Choroid plexus epithelial cell (primary cell): ENCODE measurements at regions not wholly inside any gene's neighbourhood (a gene's known extent, or its start where the extent isn't known, plus 50 kb on each side); places are given as distances from the start of the nearest gene placed in this dataset.

Source experiments
- DNase-seq: peaks from one replicate; pipeline ENCODE4 v3.0.0-alpha.2; 2010; ENCODE audit warnings: low read depth
- H3K4me3 ChIP-seq: 2 replicates; pipeline ENCODE4 v1.5.1; 2011; ENCODE audit warnings: low read depth, mild to moderate bottlenecking, control low read depth, low read length, moderate library complexity
- CTCF ChIP-seq: conservative IDR thresholded peaks from 2 replicates; pipeline ENCODE4 v1.5.1; 2011; ENCODE audit warnings: low read depth, mild to moderate bottlenecking, control low read depth, inconsistent platforms, low read length, moderate library complexity

- peak; percentile 48 for DNase-seq
- H3K4me3 ChIP-seq, result no peak overlapping the region
- no peak for TF ChIP-seq CTCF
These were observed 173.7 kb upstream of the FGGY start for GRCh38 chr1:59123081-59123681.

- no peak for TF ChIP-seq CTCF
- H3K4me3 ChIP-seq, result no peak overlapping the region
- DNase-seq, result peak; percentile 78
These were observed 172.7 kb upstream of the FGGY start for GRCh38 chr1:59124166-59124565.

- H3K4me3 ChIP-seq, result no peak overlapping the region
- no peak for DNase-seq
- no peak for TF ChIP-seq CTCF
These were observed 171.7 kb upstream of the FGGY start for GRCh38 chr1:59125154-59125553.

GRCh38 chr1:59125676-59126320 is 171.1 kb upstream of the FGGY start:
- DNase-seq, result no peak
- TF ChIP-seq CTCF, result no peak

GRCh38 chr1:59126366-59126765 is 170.5 kb upstream of the FGGY start:
- no peak overlapping the region for H3K4me3 ChIP-seq
- peak; percentile 46 for DNase-seq
- no peak for TF ChIP-seq CTCF

More at GRCh38 chr1:59125676-59126320, 171.1 kb upstream of the FGGY start:
- no peak overlapping the region for H3K4me3 ChIP-seq

- DNase-seq, result peak; percentile 34
- no peak overlapping the region for H3K4me3 ChIP-seq
- TF ChIP-seq CTCF, result no peak
These were observed 168.6 kb upstream of the FGGY start for GRCh38 chr1:59128239-59128736.

GRCh38 chr1:59128784-59129227 is 168.1 kb upstream of the FGGY start:
- peak; percentile 43 for DNase-seq

More at GRCh38 chr1:59128784-59129227, 168.1 kb upstream of the FGGY start:
- no peak for TF ChIP-seq CTCF
- H3K4me3 ChIP-seq, result no peak overlapping the region
